Large intestine (tissue), 3 donors: ENCODE measurements at regions not wholly inside any gene's neighbourhood (a gene's known extent, or its start where the extent isn't known, plus 50 kb on each side); places are given as distances from the start of the nearest gene placed in this dataset.
A peak's percentile ranks its signal among the peaks of the same experiment; 100 is the strongest.

Source experiments
- DNase-seq, 2 donors: peaks; one replicate each; pipeline versions ENCODE4 v3.0.0 to v3.0.0-alpha.2; 2013
- H3K27ac ChIP-seq: one replicate; pipeline ENCODE4 v1.5.1; 2013; ENCODE audit warnings: low read length
- H3K27me3 ChIP-seq: 2 replicates; pipeline ENCODE4 v1.6.1; 2013; ENCODE audit warnings: low read length; ENCODE audit not compliant: control insufficient read depth, insufficient read depth
- H3K36me3 ChIP-seq: 2 replicates; pipeline ENCODE4 v1.6.1; 2013; ENCODE audit warnings: low read length; ENCODE audit not compliant: control insufficient read depth, insufficient read depth
- H3K4me1 ChIP-seq: one replicate; pipeline ENCODE4 v1.6.1; 2013; ENCODE audit warnings: low read length; ENCODE audit not compliant: control insufficient read depth, insufficient read depth
- H3K4me3 ChIP-seq: one replicate; pipeline ENCODE4 v1.5.1; 2013; ENCODE audit warnings: low read length
- H3K9me3 ChIP-seq: one replicate; pipeline ENCODE4 v1.6.1; 2013; ENCODE audit warnings: mild to moderate bottlenecking, low read depth, low read length, moderate library complexity; ENCODE audit not compliant: control insufficient read depth
- WGBS: methylation state at CpG from one replicate; pipeline ENCODE4 v1.1.5; 2013; ENCODE audit warnings: low lambda C conversion rate; ENCODE audit not compliant: insufficient coverage; 5-methylcytosine and 5-hydroxymethylcytosine counted together

DNA sequence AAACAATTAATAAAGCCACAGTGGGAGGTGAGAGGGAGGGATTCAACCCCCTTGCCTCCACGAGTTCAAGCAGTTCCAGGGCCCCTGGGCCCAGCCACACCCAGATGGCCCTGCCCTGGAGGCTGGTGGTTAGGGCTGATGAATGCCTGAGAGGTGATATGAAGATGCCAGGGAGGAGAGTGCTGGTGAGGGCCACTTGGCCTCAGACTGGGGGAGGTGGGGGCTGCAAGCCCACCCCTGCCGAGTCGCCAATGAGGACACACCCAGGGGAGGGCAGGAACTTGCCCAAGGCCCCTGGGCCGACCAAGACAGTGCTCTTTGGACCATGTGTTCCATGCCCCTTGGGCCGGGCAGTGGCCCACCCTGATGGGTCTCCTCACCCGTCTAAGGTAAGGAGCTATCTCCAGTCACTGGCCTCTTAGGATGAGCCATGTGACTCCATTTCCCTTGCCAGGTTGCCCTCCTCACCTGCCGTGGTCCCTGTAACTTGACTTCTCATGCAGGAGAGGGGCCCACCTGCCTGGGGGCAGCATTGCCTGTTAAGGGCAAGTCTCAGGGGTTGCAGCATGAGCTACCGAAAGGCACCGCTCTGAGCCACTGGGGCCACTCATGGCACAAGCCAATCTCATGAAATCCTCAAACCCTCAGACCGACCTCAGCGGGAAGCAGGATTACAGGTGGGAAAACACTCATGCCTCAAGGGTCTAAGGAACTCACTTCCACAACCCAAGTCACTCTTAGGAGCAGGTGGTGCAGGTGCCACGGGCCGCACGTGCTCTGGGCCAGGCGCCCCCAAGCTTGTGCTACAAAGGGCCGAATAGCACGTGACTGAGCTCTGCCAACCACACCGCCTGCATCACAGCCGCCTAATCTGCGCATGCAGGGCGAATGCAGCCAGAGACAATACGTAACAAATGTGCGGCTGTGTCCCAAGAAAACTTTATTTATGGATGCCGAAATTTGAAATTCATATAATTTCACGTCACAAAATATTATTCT is 147.4 kb upstream of the MLN start:
- WGBS = 97% methylated on average over 5 of the region's 25 CpGs
- H3K27ac ChIP-seq = peak overlapping the region; percentile 37
- DNase-seq = peak in 1 of 2 donors; percentile 55

DNA sequence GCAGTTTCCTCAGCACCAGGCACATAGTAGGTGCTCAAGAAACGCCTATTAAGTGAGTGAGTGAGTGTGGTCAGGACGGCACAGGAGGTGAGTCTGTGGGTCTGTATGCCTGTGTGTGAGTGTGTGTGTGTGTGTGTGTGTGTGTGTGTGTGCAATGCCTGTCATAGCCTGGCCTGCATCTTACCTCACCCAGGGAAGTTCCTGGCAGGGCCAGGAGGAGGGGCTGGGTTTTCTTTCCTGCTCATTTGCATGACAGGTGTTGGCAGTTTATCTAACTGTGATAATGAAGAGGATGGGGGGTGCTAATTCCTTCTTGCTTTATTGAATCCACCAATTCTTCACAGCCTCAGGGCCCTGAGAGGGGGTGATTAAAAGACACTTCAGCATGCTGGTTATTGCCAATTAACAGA is 146.7 kb upstream of the MLN start:
- H3K9me3 ChIP-seq = no peaks in the 10 kb centered on the region
- H3K27ac ChIP-seq = peak overlapping the region; percentile 34
- peak; percentile 76 to 89 for DNase-seq
- no peak overlapping the region for H3K4me3 ChIP-seq
- no peaks in the 10 kb centered on the region for H3K27me3 ChIP-seq
- no peaks in the 10 kb centered on the region for H3K36me3 ChIP-seq
- WGBS = no CpG with 5 or more reads among the region's 2 CpGs
- peaks cover 17% of the 10 kb centered on the region for H3K4me1 ChIP-seq

More for the DNA sequence above, 147.4 kb upstream of the MLN start:
- Histone ChIP-seq H3K4me1 (peaks cover 17% of the 10 kb centered on the region), H3K4me3 (no peak overlapping the region), H3K36me3 (no peaks in the 10 kb centered on the region), H3K27me3 (no peaks in the 10 kb centered on the region), H3K9me3 (no peaks in the 10 kb centered on the region)

DNA sequence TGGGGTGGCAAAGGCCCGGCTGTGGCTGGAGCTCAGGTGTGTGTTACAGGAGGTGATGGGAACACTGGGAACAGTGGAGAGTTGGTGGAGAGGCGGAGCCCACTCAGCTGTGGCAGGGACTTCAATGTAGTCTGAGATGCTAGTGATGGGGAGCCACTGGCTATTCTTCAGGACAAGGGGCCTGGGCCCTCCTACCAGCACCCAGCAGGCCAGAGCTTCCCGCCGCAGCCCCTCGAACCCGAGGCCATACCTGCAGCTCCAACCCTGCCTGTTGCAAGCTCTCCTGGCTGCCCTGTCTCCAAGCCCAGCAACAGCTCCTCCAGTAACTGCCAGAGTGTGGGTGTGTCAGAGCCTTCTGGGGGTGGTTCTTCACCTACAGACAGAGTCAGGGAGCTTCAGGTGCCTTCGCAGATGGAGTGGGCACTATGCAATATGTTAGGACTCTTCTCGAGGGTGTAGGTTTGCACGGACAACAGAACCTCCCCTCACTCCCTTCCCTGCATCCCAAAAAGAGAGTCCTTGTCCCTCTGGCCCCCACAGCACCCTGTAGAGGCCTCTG is 146.2 kb upstream of the MLN start:
- WGBS = no CpG with 5 or more reads among the region's 9 CpGs
- Histone ChIP-seq H3K27ac (peak overlapping the region; percentile 34), H3K4me1 (peaks cover 17% of the 10 kb centered on the region), H3K36me3 (no peaks in the 10 kb centered on the region), H3K4me3 (no peak overlapping the region), H3K27me3 (no peaks in the 10 kb centered on the region), H3K9me3 (no peaks in the 10 kb centered on the region)
- DNase-seq = no peak

DNA sequence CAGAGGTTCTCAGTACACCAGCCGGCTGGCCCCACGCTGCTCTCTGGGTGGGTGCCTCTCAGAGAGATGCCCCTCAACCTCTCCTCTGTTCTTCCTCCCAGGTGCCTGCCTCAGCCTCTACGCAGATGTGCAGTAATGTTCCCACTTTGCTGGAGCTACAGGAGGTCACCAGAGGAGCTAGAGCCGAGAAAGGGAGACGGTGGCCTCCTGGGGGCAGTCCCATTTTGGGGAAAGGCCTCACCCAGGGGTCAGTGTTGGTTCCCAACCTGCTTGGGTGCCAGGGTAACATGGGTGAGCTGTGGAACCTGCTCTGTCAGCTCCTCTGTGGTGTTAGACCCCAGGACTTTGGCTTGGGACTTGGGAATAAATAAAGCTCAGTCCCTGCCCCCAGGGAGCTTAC is 145.3 kb upstream of the MLN start:
- H3K9me3 ChIP-seq = no peaks in the 10 kb centered on the region
- no peaks in the 10 kb centered on the region for H3K27me3 ChIP-seq
- no peaks in the 10 kb centered on the region for H3K36me3 ChIP-seq
- H3K4me1 ChIP-seq = peaks cover 17% of the 10 kb centered on the region
- no peak overlapping the region for H3K4me3 ChIP-seq
- DNase-seq = no peak
- no peak overlapping the region for H3K27ac ChIP-seq
- no CpG with 5 or more reads among the region's 5 CpGs for WGBS

DNA sequence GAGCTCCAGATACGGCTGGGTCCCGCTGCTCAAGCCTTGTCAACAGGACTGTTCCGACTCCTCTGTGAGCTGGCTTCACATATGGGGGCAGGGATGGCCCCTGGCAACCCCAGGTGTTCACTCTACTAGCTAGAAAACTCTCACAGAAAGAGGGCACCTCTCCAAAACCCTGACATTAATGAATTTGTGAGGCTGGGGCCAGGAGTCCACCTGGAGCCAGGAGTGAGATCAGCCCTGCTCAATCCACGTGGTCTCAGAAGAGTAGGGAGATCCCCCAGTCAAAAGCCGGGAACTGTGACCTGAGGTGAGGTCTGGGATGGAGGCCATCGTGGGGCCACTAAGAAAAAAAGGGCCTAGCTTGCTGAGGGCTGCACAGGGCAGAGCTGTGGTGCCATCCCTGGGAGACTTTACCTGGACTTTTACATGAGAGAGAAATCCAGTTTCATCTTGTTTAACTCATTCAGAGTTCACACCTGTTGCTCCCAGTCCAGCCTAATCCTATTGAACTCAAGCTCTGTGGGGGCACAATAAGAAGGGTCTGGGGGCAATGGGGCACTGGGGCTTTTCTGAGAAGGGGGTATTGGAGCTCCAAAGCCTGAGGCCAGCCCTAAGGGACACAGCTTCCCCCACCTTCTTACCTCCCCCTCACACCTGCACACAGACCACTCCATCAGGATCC is 144.3 kb upstream of the MLN start:
- no peak overlapping the region for H3K27ac ChIP-seq
- peak in 1 of 2 donors; percentile 45 for DNase-seq
- H3K36me3 ChIP-seq = no peaks in the 10 kb centered on the region
- H3K27me3 ChIP-seq = no peaks in the 10 kb centered on the region
- WGBS = no CpG with 5 or more reads among the region's 6 CpGs
- H3K4me1 ChIP-seq = peaks cover 17% of the 10 kb centered on the region
- no peaks in the 10 kb centered on the region for H3K9me3 ChIP-seq
- no peak overlapping the region for H3K4me3 ChIP-seq

DNA sequence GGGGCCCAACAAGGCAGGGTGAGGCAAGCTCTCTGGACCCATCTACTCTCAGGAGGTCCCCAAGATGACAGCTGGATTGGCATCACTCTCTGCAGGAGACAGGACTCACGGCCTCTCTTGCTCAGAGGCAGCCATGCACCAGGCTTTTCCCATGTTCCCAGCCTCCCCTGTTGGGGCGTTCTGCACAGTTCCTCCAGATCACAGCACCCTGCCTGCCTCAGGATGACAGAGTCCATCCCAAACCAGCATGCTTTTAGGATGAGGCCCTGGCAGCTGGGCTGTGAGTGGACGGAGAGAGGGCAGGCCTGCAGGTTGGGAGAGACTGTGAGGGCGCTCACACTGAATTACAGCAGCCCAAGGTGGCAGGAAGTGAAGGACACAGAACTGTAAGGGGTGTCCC is 143.2 kb upstream of the MLN start:
- H3K27ac ChIP-seq = no peak overlapping the region
- no peak for DNase-seq
- H3K9me3 ChIP-seq = no peaks in the 10 kb centered on the region
- 100% methylated on average over 1 of the region's 4 CpGs for WGBS
- H3K4me3 ChIP-seq = no peak overlapping the region
- H3K27me3 ChIP-seq = no peaks in the 10 kb centered on the region
- H3K4me1 ChIP-seq = peaks cover 17% of the 10 kb centered on the region
- no peaks in the 10 kb centered on the region for H3K36me3 ChIP-seq

DNA sequence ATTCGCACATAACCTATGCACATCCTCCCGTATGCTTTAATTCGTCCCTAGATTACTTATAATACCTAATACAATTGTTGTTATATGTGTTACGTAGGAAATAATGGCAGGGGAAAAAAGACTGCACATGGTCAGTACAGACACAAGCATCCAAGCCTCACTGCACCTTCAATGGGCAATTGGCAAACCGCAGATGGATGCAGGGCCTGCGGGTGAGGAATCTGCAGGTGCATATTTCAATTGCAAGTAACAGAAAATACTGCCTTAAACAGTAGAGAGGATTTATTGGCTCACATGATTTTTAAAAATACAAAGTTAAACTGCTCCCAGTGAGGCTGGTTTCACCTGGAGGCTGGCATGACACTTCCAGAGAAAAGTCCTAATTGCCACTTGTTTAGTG is 142.1 kb upstream of the MLN start:
- no peaks in the 10 kb centered on the region for H3K27me3 ChIP-seq
- H3K27ac ChIP-seq = no peak overlapping the region
- 87% methylated on average over 3 of the region's 6 CpGs for WGBS
- H3K4me1 ChIP-seq = peaks cover 10% of the 10 kb centered on the region
- H3K9me3 ChIP-seq = no peaks in the 10 kb centered on the region
- H3K36me3 ChIP-seq = no peaks in the 10 kb centered on the region
- DNase-seq = no peak
- no peak overlapping the region for H3K4me3 ChIP-seq

DNA sequence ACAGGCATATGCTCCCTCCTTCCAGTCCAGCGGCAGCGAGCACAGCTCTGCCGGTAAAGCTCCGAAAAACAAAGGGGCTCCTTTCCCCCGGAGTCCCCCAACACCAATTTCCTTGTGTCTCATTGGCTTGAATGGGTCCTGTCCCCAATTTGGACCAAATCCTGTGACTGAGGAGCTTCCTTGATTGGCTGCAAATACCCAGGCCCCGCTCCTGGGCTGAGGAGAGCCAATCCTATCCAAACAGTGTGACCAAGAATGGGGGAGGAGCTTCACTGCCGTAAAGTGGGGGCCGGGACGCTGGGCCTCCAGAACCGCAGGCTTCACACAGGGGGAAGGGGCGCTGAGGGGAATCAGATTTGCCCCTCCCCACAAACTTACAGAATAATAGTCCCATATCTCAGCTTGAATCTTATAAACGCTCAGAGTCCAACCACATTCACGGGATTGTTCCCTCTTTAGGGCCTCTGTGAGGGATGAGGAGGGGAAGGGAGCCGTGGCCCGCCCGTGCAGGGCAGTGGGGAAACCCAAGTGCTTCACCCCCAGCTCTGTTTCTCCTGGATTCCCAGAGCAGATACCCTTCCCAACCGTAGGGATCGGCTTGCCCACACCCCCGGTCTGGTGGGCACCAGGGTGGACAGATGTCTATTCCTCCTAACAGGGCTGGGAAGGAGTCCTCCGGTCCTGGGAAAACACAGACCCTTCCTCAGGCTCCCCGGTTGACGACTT is 141.0 kb upstream of the MLN start:
- Histone ChIP-seq H3K9me3 (no peaks in the 10 kb centered on the region), H3K4me3 (no peak overlapping the region), H3K27me3 (no peaks in the 10 kb centered on the region), H3K4me1 (peaks cover 3% of the 10 kb centered on the region), H3K27ac (no peak overlapping the region), H3K36me3 (no peaks in the 10 kb centered on the region)
- no peak for DNase-seq
- no CpG with 5 or more reads among the region's 22 CpGs for WGBS

DNA sequence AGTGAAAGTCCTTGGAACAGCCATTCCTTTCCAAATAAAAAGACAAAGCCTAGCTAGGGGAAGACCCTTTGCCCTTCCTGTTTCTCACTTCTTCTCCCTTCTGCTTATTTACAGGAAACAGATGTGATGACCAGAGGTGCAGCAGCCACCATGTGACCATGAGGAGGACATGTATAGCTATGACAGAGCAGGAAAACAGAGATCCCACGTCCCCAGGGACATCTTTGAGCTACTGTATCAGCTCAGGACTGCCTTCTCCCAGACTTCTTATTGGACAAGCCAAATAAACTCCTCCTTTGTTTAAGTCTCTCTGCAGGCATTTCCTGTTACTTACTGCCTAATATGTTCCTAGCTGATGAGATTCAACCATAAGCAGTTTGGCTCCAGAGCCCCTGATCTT is 133.1 kb upstream of the MLN start:
- DNase-seq = no peak
- no peaks in the 10 kb centered on the region for H3K36me3 ChIP-seq
- no CpG with 5 or more reads among the region's 1 CpG for WGBS

More for the DNA sequence above, 133.1 kb upstream of the MLN start:
- H3K4me3 ChIP-seq = no peak overlapping the region
- H3K27me3 ChIP-seq = no peaks in the 10 kb centered on the region
- peaks cover 6% of the 10 kb centered on the region for H3K4me1 ChIP-seq
- H3K9me3 ChIP-seq = no peaks in the 10 kb centered on the region
- H3K27ac ChIP-seq = no peak overlapping the region
